ENCODE measurements at regions not wholly inside any gene's neighbourhood (a gene's known extent, or its start where the extent isn't known, plus 50 kb on each side); places are given as distances from the start of the nearest gene placed in this dataset.

DNA sequence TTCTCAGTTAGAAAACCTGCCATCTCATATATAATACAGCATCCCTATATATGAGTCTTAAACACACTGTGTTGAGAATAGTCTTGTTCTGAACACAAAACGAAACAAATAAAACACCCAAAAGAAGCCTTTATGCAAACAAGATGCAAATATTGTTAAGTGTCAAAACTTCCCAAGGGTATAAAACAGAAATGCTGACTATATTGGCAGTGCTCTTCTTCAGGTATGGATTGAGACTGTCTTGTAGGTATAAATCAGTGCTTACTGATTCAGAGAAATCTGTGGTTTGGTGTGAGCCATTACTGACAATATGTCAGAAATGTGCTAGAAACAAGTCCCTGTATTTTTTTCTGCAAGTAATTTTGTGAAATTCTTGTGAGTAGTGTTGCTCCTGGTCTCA lies 82.8 kb upstream of the CTSO start:
- TF ChIP-seq TEAD4 (IDR thresholded peaks at IDR 0.05) (no peak), TCF12 (IDR thresholded peaks at IDR 0.05; ENCODE audit: low read depth) (no peak), RAD21 (IDR thresholded peaks at IDR 0.05; ENCODE audit: low read depth) (no peak), FOXM1 (IDR thresholded peaks at IDR 0.05; ENCODE audit: borderline replicate concordance, low read depth) (no peak), NFIC (IDR thresholded peaks at IDR 0.05) (no peak), CEBPB (IDR thresholded peaks at IDR 0.05) (no peak), YY1 (IDR thresholded peaks at IDR 0.05; ENCODE audit: low read depth) (no peak), EP300 (IDR thresholded peaks at IDR 0.05; ENCODE audit: borderline replicate concordance) (no peak), TAF1 (IDR thresholded peaks at IDR 0.05; ENCODE audit: low read depth) (no peak), CREB1 (IDR thresholded peaks at IDR 0.05; ENCODE audit: low read depth) (no peak), EGR1 (IDR thresholded peaks at IDR 0.05) (no peak), ZBTB7A (IDR thresholded peaks at IDR 0.05; ENCODE audit: low read depth) (no peak)
- TF ChIP-seq, protein P1, sequence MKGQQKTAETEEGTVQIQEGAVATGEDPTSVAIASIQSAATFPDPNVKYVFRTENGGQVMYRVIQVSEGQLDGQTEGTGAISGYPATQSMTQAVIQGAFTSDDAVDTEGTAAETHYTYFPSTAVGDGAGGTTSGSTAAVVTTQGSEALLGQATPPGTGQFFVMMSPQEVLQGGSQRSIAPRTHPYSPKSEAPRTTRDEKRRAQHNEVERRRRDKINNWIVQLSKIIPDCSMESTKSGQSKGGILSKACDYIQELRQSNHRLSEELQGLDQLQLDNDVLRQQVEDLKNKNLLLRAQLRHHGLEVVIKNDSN (IDR thresholded peaks at IDR 0.05): no peak
- TF ChIP-seq, protein P2, sequence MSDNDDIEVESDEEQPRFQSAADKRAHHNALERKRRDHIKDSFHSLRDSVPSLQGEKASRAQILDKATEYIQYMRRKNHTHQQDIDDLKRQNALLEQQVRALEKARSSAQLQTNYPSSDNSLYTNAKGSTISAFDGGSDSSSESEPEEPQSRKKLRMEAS (IDR thresholded peaks at IDR 0.05): no peak
- TF ChIP-seq, protein P3, sequence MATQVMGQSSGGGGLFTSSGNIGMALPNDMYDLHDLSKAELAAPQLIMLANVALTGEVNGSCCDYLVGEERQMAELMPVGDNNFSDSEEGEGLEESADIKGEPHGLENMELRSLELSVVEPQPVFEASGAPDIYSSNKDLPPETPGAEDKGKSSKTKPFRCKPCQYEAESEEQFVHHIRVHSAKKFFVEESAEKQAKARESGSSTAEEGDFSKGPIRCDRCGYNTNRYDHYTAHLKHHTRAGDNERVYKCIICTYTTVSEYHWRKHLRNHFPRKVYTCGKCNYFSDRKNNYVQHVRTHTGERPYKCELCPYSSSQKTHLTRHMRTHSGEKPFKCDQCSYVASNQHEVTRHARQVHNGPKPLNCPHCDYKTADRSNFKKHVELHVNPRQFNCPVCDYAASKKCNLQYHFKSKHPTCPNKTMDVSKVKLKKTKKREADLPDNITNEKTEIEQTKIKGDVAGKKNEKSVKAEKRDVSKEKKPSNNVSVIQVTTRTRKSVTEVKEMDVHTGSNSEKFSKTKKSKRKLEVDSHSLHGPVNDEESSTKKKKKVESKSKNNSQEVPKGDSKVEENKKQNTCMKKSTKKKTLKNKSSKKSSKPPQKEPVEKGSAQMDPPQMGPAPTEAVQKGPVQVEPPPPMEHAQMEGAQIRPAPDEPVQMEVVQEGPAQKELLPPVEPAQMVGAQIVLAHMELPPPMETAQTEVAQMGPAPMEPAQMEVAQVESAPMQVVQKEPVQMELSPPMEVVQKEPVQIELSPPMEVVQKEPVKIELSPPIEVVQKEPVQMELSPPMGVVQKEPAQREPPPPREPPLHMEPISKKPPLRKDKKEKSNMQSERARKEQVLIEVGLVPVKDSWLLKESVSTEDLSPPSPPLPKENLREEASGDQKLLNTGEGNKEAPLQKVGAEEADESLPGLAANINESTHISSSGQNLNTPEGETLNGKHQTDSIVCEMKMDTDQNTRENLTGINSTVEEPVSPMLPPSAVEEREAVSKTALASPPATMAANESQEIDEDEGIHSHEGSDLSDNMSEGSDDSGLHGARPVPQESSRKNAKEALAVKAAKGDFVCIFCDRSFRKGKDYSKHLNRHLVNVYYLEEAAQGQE (IDR thresholded peaks at IDR 0.05; ENCODE audit: low read depth): no peak

DNA sequence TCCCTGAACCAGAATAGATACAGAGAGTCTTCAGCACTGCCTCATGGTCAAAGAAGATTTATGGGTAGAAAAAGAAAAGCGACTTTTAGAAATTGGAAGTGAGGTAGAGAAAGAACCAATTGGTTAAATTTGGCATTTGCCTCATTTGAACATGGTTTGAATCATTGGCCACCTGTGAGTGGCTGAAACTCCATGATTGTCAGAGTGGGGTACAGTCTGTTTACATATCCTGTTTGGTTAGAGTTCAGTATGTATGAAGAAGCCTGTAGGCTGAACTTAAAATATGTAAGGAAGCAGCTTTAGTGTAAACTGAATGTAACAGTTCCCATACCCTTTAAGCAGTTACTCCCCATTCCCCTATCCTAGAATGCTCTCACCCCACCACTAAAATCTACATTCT lies 76.0 kb upstream of the CTSO start:
- no peak for TF ChIP-seq RAD21 (IDR thresholded peaks at IDR 0.05; ENCODE audit: low read depth)
- no peak for TF ChIP-seq TEAD4 (IDR thresholded peaks at IDR 0.05)
- TF ChIP-seq, protein P2 (IDR thresholded peaks at IDR 0.05): no peak
- no peak for TF ChIP-seq NFIC (IDR thresholded peaks at IDR 0.05)
- no peak for TF ChIP-seq FOXM1 (IDR thresholded peaks at IDR 0.05; ENCODE audit: borderline replicate concordance, low read depth)
- no peak for TF ChIP-seq CEBPB (IDR thresholded peaks at IDR 0.05)
- no peak for TF ChIP-seq EGR1 (IDR thresholded peaks at IDR 0.05)
- TF ChIP-seq, protein P1 (IDR thresholded peaks at IDR 0.05): no peak
- TF ChIP-seq ZBTB7A (IDR thresholded peaks at IDR 0.05; ENCODE audit: low read depth): no peak
- no peak for TF ChIP-seq YY1 (IDR thresholded peaks at IDR 0.05; ENCODE audit: low read depth)
- no peak for TF ChIP-seq TCF12 (IDR thresholded peaks at IDR 0.05; ENCODE audit: low read depth)
- no peak for TF ChIP-seq TAF1 (IDR thresholded peaks at IDR 0.05; ENCODE audit: low read depth)
- no peak for TF ChIP-seq CREB1 (IDR thresholded peaks at IDR 0.05; ENCODE audit: low read depth)
- TF ChIP-seq, protein P3 (IDR thresholded peaks at IDR 0.05; ENCODE audit: low read depth): no peak
- TF ChIP-seq EP300 (IDR thresholded peaks at IDR 0.05; ENCODE audit: borderline replicate concordance): no peak

DNA sequence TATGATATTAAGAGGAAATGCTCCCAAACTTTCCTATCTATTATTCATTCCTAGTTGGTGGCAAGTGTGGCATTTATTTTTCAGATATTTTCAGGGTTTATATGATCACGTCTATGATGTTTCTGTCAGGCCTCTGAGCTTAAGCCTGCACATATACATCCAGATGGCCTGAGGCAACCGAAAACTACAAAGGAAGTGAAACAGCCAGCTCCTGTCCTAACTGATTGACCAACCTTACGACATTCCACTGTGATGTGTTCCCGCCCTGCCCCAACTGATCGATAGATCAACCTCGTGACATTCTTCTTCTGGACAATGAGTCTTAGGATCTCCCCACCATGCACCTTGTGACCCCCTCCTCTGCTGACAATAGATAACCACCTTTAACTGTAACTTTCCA lies 67.6 kb upstream of the CTSO start:
- TF ChIP-seq NFIC (IDR thresholded peaks at IDR 0.05): no peak
- TF ChIP-seq, protein P1 (IDR thresholded peaks at IDR 0.05): no peak
- no peak for TF ChIP-seq TAF1 (IDR thresholded peaks at IDR 0.05; ENCODE audit: low read depth)
- TF ChIP-seq EP300 (IDR thresholded peaks at IDR 0.05; ENCODE audit: borderline replicate concordance): no peak
- no peak for TF ChIP-seq RAD21 (IDR thresholded peaks at IDR 0.05; ENCODE audit: low read depth)
- no peak for TF ChIP-seq YY1 (IDR thresholded peaks at IDR 0.05; ENCODE audit: low read depth)
- no peak for TF ChIP-seq CREB1 (IDR thresholded peaks at IDR 0.05; ENCODE audit: low read depth)
- no peak for TF ChIP-seq CEBPB (IDR thresholded peaks at IDR 0.05)

DNA sequence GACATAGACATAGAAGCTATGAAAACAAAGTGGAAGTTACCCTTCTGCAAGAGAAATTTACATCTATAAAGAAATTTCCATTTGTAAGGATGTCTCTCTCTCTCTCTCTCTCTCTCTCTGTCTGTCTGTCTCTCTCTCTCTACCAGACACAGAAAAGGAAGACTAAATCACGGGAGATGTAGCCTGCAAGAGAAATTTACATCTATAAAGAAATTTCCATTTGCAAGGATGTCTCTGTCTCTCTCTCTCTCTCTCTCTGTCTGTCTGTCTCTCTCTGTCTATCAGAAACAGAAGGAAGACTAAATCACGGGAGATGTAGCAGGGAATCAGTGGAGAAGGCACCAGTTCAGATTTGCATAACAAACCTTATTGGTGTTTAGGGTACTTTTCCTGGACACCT lies 65.6 kb upstream of the CTSO start:
- no peak for TF ChIP-seq CREB1 (IDR thresholded peaks at IDR 0.05; ENCODE audit: low read depth)
- TF ChIP-seq YY1 (IDR thresholded peaks at IDR 0.05; ENCODE audit: low read depth): no peak
- TF ChIP-seq ZBTB7A (IDR thresholded peaks at IDR 0.05; ENCODE audit: low read depth): no peak
- TF ChIP-seq, protein P1 (IDR thresholded peaks at IDR 0.05): no peak
- no peak for TF ChIP-seq TAF1 (IDR thresholded peaks at IDR 0.05; ENCODE audit: low read depth)
- TF ChIP-seq, protein P3 (IDR thresholded peaks at IDR 0.05; ENCODE audit: low read depth): no peak
- TF ChIP-seq, protein P2 (IDR thresholded peaks at IDR 0.05): no peak
- no peak for TF ChIP-seq FOXM1 (IDR thresholded peaks at IDR 0.05; ENCODE audit: borderline replicate concordance, low read depth)
- TF ChIP-seq EP300 (IDR thresholded peaks at IDR 0.05; ENCODE audit: borderline replicate concordance): no peak
- TF ChIP-seq CEBPB (IDR thresholded peaks at IDR 0.05): no peak
- TF ChIP-seq TCF12 (IDR thresholded peaks at IDR 0.05; ENCODE audit: low read depth): no peak
- TF ChIP-seq RAD21 (IDR thresholded peaks at IDR 0.05; ENCODE audit: low read depth): no peak
- TF ChIP-seq TEAD4 (IDR thresholded peaks at IDR 0.05): no peak
- no peak for TF ChIP-seq NFIC (IDR thresholded peaks at IDR 0.05)
- TF ChIP-seq EGR1 (IDR thresholded peaks at IDR 0.05): no peak

Measured in Ishikawa (cell line).